Left lung (tissue), 4 donors: ENCODE measurements at regions not wholly inside any gene's neighbourhood (a gene's known extent, or its start where the extent isn't known, plus 50 kb on each side); places are given as distances from the start of the nearest gene placed in this dataset.
"Not testable (repeated sequence)": the region's sequence is repeated elsewhere in the genome, so short reads cannot be mapped to it uniquely, and the experiment has no call there.

Experiments
- ATAC-seq: fragments of 200-7000 bp; cut with Tn5 transposase; one replicate; pipeline ENCODE4 v1.9.1; 2020; ENCODE audit warnings: moderate library complexity
- DNase-seq, 4 donors: peaks; one replicate each; pipeline ENCODE4 v3.0.0-alpha.2; 2013 to 2020
- H3K27ac ChIP-seq, 2 donors: fragments of 200-600 bp; sonication (generic) in 1 of 2; one replicate each; pipeline versions ENCODE4 v1.5.0 to v1.8.0; 2020 to 2021
- H3K27me3 ChIP-seq, 2 donors: fragments of 200-600 bp; sonication (generic) in 1 of 2; one replicate each; pipeline versions ENCODE4 v1.5.0 to v1.8.0; 2020 to 2021
- H3K36me3 ChIP-seq, 2 donors: fragments of 200-600 bp; sonication (generic) in 1 of 2; one replicate each; pipeline versions ENCODE4 v1.5.0 to v1.8.0; 2020 to 2021
- H3K4me1 ChIP-seq, 2 donors: fragments of 200-600 bp; one replicate each; pipeline ENCODE4 v1.8.0; 2021
- H3K4me3 ChIP-seq, 2 donors: fragments of 200-600 bp; sonication (generic) in 1 of 2; one replicate each; pipeline versions ENCODE4 v1.5.0 to v1.8.0; 2020 to 2021; ENCODE audit warnings: mild to moderate bottlenecking in 1 of 2
- H3K9me3 ChIP-seq, 2 donors: fragments of 200-600 bp; sonication (generic) in 1 of 2; one replicate each; pipeline versions ENCODE4 v1.5.0 to v1.8.0; 2020 to 2021
- intact Hi-C, 2 donors: fragments of 100-400 bp; cut with DNase I; formaldehyde crosslinking; loops; one replicate each; pipeline versions ENCODE4 v1.11.2 to v1.14.2; 2022
- TF ChIP-seq, protein P1 (sequence below), 2 donors: fragments of 200-600 bp; sonication (generic) in 1 of 2; IDR thresholded peaks; one replicate each; pipeline versions ENCODE4 v1.5.0 to v1.8.0; 2021; ENCODE audit warnings: antibody characterized with exemption in 2 of 2
- donor health status: DM: no; HTN: yes; CAD: no.
- donor health status: DM: no; HTN: no; CAD: no.

DNA sequence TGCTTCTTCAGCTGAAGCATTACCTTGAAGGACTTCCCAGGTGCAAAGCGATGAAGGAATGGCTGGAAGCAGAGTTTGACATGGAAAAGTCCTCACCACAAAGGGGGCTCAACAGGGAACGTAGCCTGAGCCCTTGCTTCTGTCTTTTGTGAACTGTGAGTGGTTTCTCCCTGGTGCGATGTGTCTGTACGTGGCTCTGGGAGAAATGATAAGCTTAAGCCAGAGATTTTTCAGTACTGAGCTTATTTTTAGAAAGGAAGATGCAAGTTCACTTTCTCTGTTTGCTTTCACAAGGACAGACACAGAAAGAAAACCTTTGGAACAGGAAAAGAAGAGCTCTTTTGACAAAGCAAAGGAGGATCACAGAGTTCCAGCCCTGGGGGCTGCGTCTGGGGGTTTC is 79.4 kb downstream of the DACT2 start:
- Histone ChIP-seq H3K4me1 (no peaks in the 10 kb centered on the region), H3K27ac (no peak overlapping the region), H3K4me3 (no peak overlapping the region), H3K27me3 (no peaks in the 10 kb centered on the region), H3K9me3 (no peaks in the 10 kb centered on the region), H3K36me3 (no peaks in the 10 kb centered on the region)
- ATAC-seq (no peak), DNase-seq (no peak)
- intact Hi-C loops: no loop called here
- TF ChIP-seq, protein P1, sequence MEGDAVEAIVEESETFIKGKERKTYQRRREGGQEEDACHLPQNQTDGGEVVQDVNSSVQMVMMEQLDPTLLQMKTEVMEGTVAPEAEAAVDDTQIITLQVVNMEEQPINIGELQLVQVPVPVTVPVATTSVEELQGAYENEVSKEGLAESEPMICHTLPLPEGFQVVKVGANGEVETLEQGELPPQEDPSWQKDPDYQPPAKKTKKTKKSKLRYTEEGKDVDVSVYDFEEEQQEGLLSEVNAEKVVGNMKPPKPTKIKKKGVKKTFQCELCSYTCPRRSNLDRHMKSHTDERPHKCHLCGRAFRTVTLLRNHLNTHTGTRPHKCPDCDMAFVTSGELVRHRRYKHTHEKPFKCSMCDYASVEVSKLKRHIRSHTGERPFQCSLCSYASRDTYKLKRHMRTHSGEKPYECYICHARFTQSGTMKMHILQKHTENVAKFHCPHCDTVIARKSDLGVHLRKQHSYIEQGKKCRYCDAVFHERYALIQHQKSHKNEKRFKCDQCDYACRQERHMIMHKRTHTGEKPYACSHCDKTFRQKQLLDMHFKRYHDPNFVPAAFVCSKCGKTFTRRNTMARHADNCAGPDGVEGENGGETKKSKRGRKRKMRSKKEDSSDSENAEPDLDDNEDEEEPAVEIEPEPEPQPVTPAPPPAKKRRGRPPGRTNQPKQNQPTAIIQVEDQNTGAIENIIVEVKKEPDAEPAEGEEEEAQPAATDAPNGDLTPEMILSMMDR (IDR thresholded peaks at IDR 0.05): no peak

DNA sequence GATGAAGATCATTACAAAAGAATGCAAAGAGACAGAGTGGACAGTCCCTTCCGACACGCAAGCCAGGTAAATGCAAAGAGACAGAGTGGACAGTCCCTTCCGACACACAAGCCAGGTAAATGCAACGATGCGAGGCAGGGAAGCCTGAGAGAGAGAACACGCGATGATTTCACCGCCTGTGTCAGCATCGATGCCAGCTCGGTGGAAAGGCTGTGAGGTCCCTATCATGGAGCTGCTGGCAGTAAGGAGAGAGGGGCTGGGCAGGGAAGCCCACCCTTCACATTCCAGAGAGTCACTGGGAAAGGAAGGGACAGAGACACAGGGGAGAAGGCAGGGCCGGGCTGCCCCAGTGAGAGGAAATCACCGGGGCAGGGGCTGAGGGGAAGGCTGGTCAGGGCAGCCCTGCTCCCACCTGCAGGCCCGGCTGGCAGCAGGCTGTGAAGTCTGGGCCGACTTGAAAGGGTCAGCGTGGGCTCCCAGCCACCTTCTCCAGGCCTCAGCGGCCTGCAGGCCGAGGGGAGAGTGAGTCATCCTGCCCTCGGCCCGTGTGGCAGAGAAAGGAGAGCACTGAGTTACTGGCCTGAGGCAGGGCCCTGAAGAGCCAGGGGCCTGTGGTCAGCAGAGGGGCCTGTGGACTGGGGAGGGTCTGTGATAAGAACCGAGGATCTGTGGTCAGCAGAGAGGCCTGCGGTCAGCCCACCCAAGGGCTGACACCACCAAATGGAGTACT is 80.4 kb downstream of the DACT2 start:
- no peak overlapping the region for H3K4me3 ChIP-seq
- no peaks in the 10 kb centered on the region for H3K9me3 ChIP-seq
- DNase-seq (no peak), ATAC-seq (no peak)
- no peaks in the 10 kb centered on the region for H3K4me1 ChIP-seq
- H3K36me3 ChIP-seq: no peaks in the 10 kb centered on the region
- no peaks in the 10 kb centered on the region for H3K27me3 ChIP-seq
- no peak overlapping the region for H3K27ac ChIP-seq
- intact Hi-C loops: no loop called here
- TF ChIP-seq, protein P1 (IDR thresholded peaks at IDR 0.05): no peak

DNA sequence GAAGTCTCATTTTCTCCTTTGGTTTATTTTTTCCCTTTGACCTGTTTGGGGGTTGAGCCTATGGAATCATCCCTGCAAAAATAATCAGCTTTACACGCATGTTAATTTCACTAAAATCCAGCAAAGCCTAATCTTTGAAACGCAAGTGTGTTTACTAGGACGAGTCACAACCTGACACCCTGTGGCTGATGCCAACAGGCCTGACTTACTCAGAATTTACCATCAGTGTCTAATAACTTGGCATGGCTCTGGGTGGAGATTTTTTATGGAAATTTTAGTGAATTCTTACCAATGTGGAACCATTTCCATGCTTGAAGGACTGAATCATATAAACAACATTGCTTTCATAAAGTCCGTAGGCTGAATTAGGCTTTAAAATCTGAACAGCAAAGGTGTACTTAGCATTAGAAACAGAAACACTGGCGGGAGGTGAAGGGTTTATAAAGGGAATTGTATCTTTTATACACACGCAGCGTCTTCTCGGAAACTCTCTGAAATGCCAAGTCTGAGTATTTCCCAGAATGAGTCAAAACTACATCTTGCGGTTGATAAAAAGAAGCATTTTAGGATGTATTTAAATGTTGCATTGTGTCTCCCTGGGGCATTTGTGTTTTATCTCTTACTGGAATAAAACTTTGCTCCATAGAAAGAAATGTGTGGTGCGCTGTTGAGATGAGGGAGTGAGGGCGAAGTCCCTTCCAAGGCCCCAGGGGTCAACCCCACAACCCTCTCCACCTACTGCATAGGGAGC is 81.2 kb downstream of the DACT2 start:
- ATAC-seq (no peak), DNase-seq (no peak)
- no peaks in the 10 kb centered on the region for H3K4me1 ChIP-seq
- TF ChIP-seq, protein P1 (IDR thresholded peaks at IDR 0.05): no peak
- H3K27ac ChIP-seq: no peak overlapping the region
- no peaks in the 10 kb centered on the region for H3K36me3 ChIP-seq
- intact Hi-C loops: no loop called here
- no peak overlapping the region for H3K4me3 ChIP-seq
- H3K27me3 ChIP-seq: no peaks in the 10 kb centered on the region
- no peaks in the 10 kb centered on the region for H3K9me3 ChIP-seq

DNA sequence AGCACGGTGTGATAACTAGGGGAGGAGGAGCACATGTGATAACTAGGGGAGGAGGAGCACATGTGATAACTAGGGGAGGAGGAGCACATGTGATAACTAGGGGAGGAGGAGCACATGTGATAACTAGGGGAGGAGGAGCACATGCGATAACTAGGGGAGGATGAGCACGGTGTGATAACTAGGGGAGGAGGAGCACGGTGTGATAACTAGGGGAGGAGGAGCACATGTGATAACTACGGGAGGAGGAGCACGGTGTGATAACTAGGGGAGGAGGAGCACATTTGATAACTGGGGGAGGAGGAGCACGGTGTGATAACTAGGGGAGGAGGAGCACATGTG is 85.7 kb downstream of the DACT2 start:
- H3K27ac ChIP-seq, H3K36me3 ChIP-seq, H3K4me3 ChIP-seq, H3K4me1 ChIP-seq, H3K27me3 ChIP-seq, intact Hi-C loops, H3K9me3 ChIP-seq, ATAC-seq, DNase-seq: not testable (repeated sequence)

DNA sequence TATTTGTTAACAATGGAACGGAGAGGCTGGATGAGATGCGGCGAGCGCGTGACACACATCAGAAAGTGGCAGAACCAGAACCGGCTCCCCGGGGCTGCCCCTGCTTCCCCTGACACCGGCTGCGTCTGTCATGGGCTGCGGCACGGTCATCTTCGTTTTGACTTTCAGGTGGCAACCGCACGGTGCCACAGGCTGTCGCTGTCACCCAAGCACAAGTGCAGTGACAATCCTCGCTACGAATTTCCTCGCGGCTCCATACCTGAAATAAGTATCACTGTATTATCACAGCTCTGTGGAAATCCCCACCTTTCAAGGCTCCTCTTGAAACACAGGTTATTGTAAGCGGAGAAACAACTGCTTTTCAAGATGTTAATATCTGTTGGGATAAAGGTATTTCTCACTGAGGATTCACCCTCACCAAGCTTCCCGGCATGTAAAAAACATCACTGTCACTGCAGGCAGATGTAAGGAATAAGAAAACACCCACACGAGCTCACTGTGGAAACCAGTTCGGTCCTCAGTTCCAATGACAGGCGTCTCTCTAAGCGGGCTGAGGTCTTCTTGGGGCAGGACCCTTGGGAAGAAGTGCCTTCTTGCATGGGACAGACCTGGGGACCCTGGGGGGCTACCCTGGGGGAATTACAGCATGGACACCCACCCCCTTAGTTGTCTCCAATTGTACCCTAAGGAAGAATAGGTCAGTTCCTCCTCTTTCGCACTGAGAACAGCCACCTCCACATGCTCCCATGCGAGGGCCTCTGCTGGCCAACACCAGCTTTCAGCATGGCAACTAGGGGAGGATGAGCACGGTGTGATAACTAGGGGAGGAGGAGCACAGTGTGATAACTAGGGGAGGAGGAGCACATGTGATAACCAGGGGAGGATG is 86.3 kb downstream of the DACT2 start:
- Histone ChIP-seq H3K27ac (no peak overlapping the region), H3K4me3 (no peak overlapping the region), H3K4me1 (no peaks in the 10 kb centered on the region), H3K36me3 (no peaks in the 10 kb centered on the region), H3K9me3 (no peaks in the 10 kb centered on the region), H3K27me3 (no peaks in the 10 kb centered on the region)
- ATAC-seq (no peak), DNase-seq (no peak)
- intact Hi-C loops: no loop called here
- TF ChIP-seq, protein P1 (IDR thresholded peaks at IDR 0.05): no peak
